ENCODE measurements at regions not wholly inside any gene's neighbourhood (a gene's known extent, or its start where the extent isn't known, plus 50 kb on each side); places are given as distances from the start of the nearest gene placed in this dataset.
"Not testable (repeated sequence)": the region's sequence is repeated elsewhere in the genome, so short reads cannot be mapped to it uniquely, and the experiment has no call there.

GRCh38 chr4:159030297-159030696 lies 72.6 kb upstream of the RAPGEF2 start:
- intact Hi-C loops (cut with micrococcal nuclease): not testable (repeated sequence)

GRCh38 chr4:159035570-159035969 lies 67.3 kb upstream of the RAPGEF2 start:
- intact Hi-C loops (cut with micrococcal nuclease): no loop called here

- intact Hi-C loops (cut with micrococcal nuclease): no loop called here
These were observed 64.3 kb upstream of the RAPGEF2 start for GRCh38 chr4:159038536-159038935.

GRCh38 chr4:159041054-159042034 lies 61.5 kb upstream of the RAPGEF2 start:
- intact Hi-C loops (cut with micrococcal nuclease): no loop called here

GRCh38 chr4:159042097-159042605 lies 60.7 kb upstream of the RAPGEF2 start:
- intact Hi-C loops (cut with micrococcal nuclease): no loop called here

- intact Hi-C loops (cut with micrococcal nuclease): no loop called here
These were observed 60.0 kb upstream of the RAPGEF2 start for GRCh38 chr4:159042868-159043267.

GRCh38 chr4:159043861-159044260 lies 59.0 kb upstream of the RAPGEF2 start:
- intact Hi-C loops (cut with micrococcal nuclease): no loop called here

GRCh38 chr4:159045321-159045720 lies 57.6 kb upstream of the RAPGEF2 start:
- intact Hi-C loops (cut with micrococcal nuclease): no loop called here

- intact Hi-C loops (cut with micrococcal nuclease): loop anchor here (1.0 to 2.0 kb wide), 5 partner anchors 31 to 160 kb away; no protein-coding TSS in a partner anchor
These were observed 56.2 kb upstream of the RAPGEF2 start for GRCh38 chr4:159046683-159047082.

- intact Hi-C loops (cut with micrococcal nuclease): loop anchor here (1.0 to 2.0 kb wide), 5 partner anchors 30 to 159 kb away; no protein-coding TSS in a partner anchor
These were observed 55.3 kb upstream of the RAPGEF2 start for GRCh38 chr4:159047478-159048165.

GRCh38 chr4:159048166-159048886 lies 54.6 kb upstream of the RAPGEF2 start:
- intact Hi-C loops (cut with micrococcal nuclease): no loop called here

- intact Hi-C loops (cut with micrococcal nuclease): no loop called here
These were observed 53.0 kb upstream of the RAPGEF2 start for GRCh38 chr4:159049780-159050375.

GRCh38 chr4:159051245-159052071 lies 51.4 kb upstream of the RAPGEF2 start:
- intact Hi-C loops (cut with micrococcal nuclease): no loop called here

GRCh38 chr4:159052315-159052714 lies 50.6 kb upstream of the RAPGEF2 start:
- intact Hi-C loops (cut with micrococcal nuclease): no loop called here

All from T-helper 1 cell treated with Interleukin-12 subunit alpha and Interleukin-12 subunit beta and Interleukin-4 antibody, amounts not matched to agents 30 ng/mL and 1 ng/mL, for 36 hours (primary cell).